Stimulated activated CD4-positive, alpha-beta T cell treated with anti-CD3 and anti-CD28 coated beads, Interleukin-4, amount 100 ng/mL, for 24 hours (primary cell): ENCODE measurements at regions not wholly inside any gene's neighbourhood (a gene's known extent, or its start where the extent isn't known, plus 50 kb on each side); places are given as distances from the start of the nearest gene placed in this dataset.

ENCODE experiments used
- DNase-seq: peaks from one replicate; pipeline ENCODE4 v3.0.0-alpha.2; 2020

- DNase-seq: no peak
These were observed 104.2 kb upstream of the TGFBR2 start for GRCh38 chr3:30502051-30502741.

- DNase-seq: no peak
These were observed 103.7 kb upstream of the TGFBR2 start for GRCh38 chr3:30502742-30503073.

- DNase-seq: no peak
These were observed 103.0 kb upstream of the TGFBR2 start for GRCh38 chr3:30503446-30503845.

- no peak for DNase-seq
These were observed 101.5 kb upstream of the TGFBR2 start for GRCh38 chr3:30504939-30505338.

GRCh38 chr3:30505866-30506520 is 100.4 kb upstream of the TGFBR2 start:
- no peak for DNase-seq

GRCh38 chr3:30508339-30508738 is 98.1 kb upstream of the TGFBR2 start:
- no peak for DNase-seq

- DNase-seq: no peak
These were observed 95.8 kb upstream of the TGFBR2 start for GRCh38 chr3:30510596-30510995.

- no peak for DNase-seq
These were observed 94.7 kb upstream of the TGFBR2 start for GRCh38 chr3:30511524-30512251.

- DNase-seq: no peak
These were observed 93.8 kb upstream of the TGFBR2 start for GRCh38 chr3:30512576-30512975.

GRCh38 chr3:30513374-30514152 is 92.8 kb upstream of the TGFBR2 start:
- DNase-seq: no peak

GRCh38 chr3:30516238-30516637 is 90.2 kb upstream of the TGFBR2 start:
- DNase-seq: no peak

- no peak for DNase-seq
These were observed 88.1 kb upstream of the TGFBR2 start for GRCh38 chr3:30518181-30518864.

GRCh38 chr3:30518872-30519271 is 87.5 kb upstream of the TGFBR2 start:
- no peak for DNase-seq

GRCh38 chr3:30520699-30521098 is 85.7 kb upstream of the TGFBR2 start:
- DNase-seq: no peak

- DNase-seq: no peak
These were observed 85.2 kb upstream of the TGFBR2 start for GRCh38 chr3:30521156-30521715.

- no peak for DNase-seq
These were observed 83.9 kb upstream of the TGFBR2 start for GRCh38 chr3:30522476-30522875.

- DNase-seq: no peak
These were observed 83.0 kb upstream of the TGFBR2 start for GRCh38 chr3:30523366-30523765.

GRCh38 chr3:30524357-30525040 is 81.9 kb upstream of the TGFBR2 start:
- DNase-seq: no peak

GRCh38 chr3:30526031-30526430 is 80.4 kb upstream of the TGFBR2 start:
- DNase-seq: no peak

GRCh38 chr3:30527186-30527585 is 79.2 kb upstream of the TGFBR2 start:
- DNase-seq: no peak

GRCh38 chr3:30527720-30528119 is 78.7 kb upstream of the TGFBR2 start:
- no peak for DNase-seq

- DNase-seq: no peak
These were observed 76.3 kb upstream of the TGFBR2 start for GRCh38 chr3:30530084-30530483.
